ENCODE measurements at regions not wholly inside any gene's neighbourhood (a gene's known extent, or its start where the extent isn't known, plus 50 kb on each side); places are given as distances from the start of the nearest gene placed in this dataset.

GRCh38 chr16:16850274-16850673 lies 471.3 kb downstream of the NPIPA7 start:
- Histone ChIP-seq H3K4me1 (no peaks in the 10 kb centered on the region), H3K9me3 (no peaks in the 10 kb centered on the region), H3K4me3 (no peak overlapping the region), H3K36me3 (replicated peaks in 1 of 2; ENCODE audit: insufficient read depth in 1 of 2, low read depth in 2 of 2) (no peaks in the 10 kb centered on the region), H3K27ac (no peak overlapping the region), H3K27me3 (no peaks in the 10 kb centered on the region)
- TF ChIP-seq POLR2A (IDR thresholded peaks at IDR 0.05) (no peak), CTCF (IDR thresholded peaks at IDR 0.05) (no peak)
- DNase-seq: no peak
- ATAC-seq: no peak
- intact Hi-C loops (cut with DNase I): no loop called here
- WGBS, 2 donors: 40 to 50% methylated on average over 5 of the region's 5 CpGs

GRCh38 chr16:16857012-16857411 lies 478.1 kb downstream of the NPIPA7 start:
- Histone ChIP-seq H3K4me1 (no peaks in the 10 kb centered on the region), H3K4me3 (no peak overlapping the region), H3K9me3 (no peaks in the 10 kb centered on the region), H3K27me3 (peaks cover 0 to 5% of the 10 kb centered on the region in 2 donors), H3K27ac (no peak overlapping the region), H3K36me3 (replicated peaks in 1 of 2; ENCODE audit: insufficient read depth in 1 of 2, low read depth in 2 of 2) (no peaks in the 10 kb centered on the region)
- WGBS, 2 donors: 0% methylated on average over 1 of the region's 1 CpG
- no peak for TF ChIP-seq POLR2A (IDR thresholded peaks at IDR 0.05)
- TF ChIP-seq CTCF (IDR thresholded peaks at IDR 0.05): no peak
- no peak for DNase-seq
- no peak for ATAC-seq
- intact Hi-C loops (cut with DNase I): no loop called here

GRCh38 chr16:16857603-16858283 lies 478.8 kb downstream of the NPIPA7 start:
- intact Hi-C loops (cut with DNase I): no loop called here
- H3K27me3 ChIP-seq: peaks cover 0 to 5% of the 10 kb centered on the region in 2 donors
- WGBS, 2 donors: 13 to 19% methylated on average over 5 of the region's 5 CpGs
- H3K4me1 ChIP-seq: no peaks in the 10 kb centered on the region
- TF ChIP-seq CTCF (IDR thresholded peaks at IDR 0.05) (no peak), POLR2A (IDR thresholded peaks at IDR 0.05) (no peak)
- H3K36me3 ChIP-seq (replicated peaks in 1 of 2; ENCODE audit: insufficient read depth in 1 of 2, low read depth in 2 of 2): no peaks in the 10 kb centered on the region
- no peak for DNase-seq
- no peak overlapping the region for H3K27ac ChIP-seq
- ATAC-seq: no peak
- no peaks in the 10 kb centered on the region for H3K9me3 ChIP-seq
- no peak overlapping the region for H3K4me3 ChIP-seq

- peak; percentile 42 for ATAC-seq
- intact Hi-C loops (cut with DNase I): no loop called here
- Histone ChIP-seq H3K36me3 (replicated peaks in 1 of 2; ENCODE audit: insufficient read depth in 1 of 2, low read depth in 2 of 2) (no peaks in the 10 kb centered on the region), H3K9me3 (no peaks in the 10 kb centered on the region), H3K4me1 (no peaks in the 10 kb centered on the region), H3K27ac (no peak overlapping the region), H3K4me3 (no peak overlapping the region), H3K27me3 (peaks cover 0 to 5% of the 10 kb centered on the region in 2 donors)
- DNase-seq: peak; percentile 42 to 56 (median 54)
- TF ChIP-seq POLR2A (IDR thresholded peaks at IDR 0.05) (no peak), CTCF (IDR thresholded peaks at IDR 0.05) (peak; percentile 57 to 62 (median 58))
- WGBS, 2 donors: 8 to 19% methylated on average over 7 of the region's 7 CpGs
These were observed 482.6 kb downstream of the NPIPA7 start for GRCh38 chr16:16861546-16861945.

- intact Hi-C loops (cut with DNase I): no loop called here
- Histone ChIP-seq H3K27ac (no peak overlapping the region), H3K27me3 (peaks cover 0 to 5% of the 10 kb centered on the region in 2 donors), H3K9me3 (no peaks in the 10 kb centered on the region), H3K36me3 (replicated peaks in 1 of 2; ENCODE audit: insufficient read depth in 1 of 2, low read depth in 2 of 2) (no peaks in the 10 kb centered on the region), H3K4me3 (no peak overlapping the region), H3K4me1 (no peaks in the 10 kb centered on the region)
- DNase-seq: no peak
- WGBS, 2 donors: 76 to 78% methylated on average over 6 of the region's 6 CpGs
- no peak for ATAC-seq
- TF ChIP-seq CTCF (IDR thresholded peaks at IDR 0.05): no peak
- no peak for TF ChIP-seq POLR2A (IDR thresholded peaks at IDR 0.05)
These were observed 484.7 kb downstream of the NPIPA7 start for GRCh38 chr16:16863672-16864071.

Measured in body of pancreas (tissue), 4 donors.